Nephron progenitor cell (in vitro differentiated cells): ENCODE measurements at regions not wholly inside any gene's neighbourhood (a gene's known extent, or its start where the extent isn't known, plus 50 kb on each side); places are given as distances from the start of the nearest gene placed in this dataset.

Experiments used
- DNase-seq: peaks from one replicate; pipeline ENCODE4 v3.0.0; 2021
- H3K27ac Mint-ChIP-seq: 2 replicates; pipeline ENCODE4 v1.8.0; 2021; ENCODE audit warnings: mild to moderate bottlenecking, moderate library complexity, mixed read lengths
- H3K27me3 Mint-ChIP-seq: 2 replicates; pipeline ENCODE4 v1.8.0; 2021; ENCODE audit warnings: mild to moderate bottlenecking, low read depth, mixed read lengths; ENCODE audit not compliant: poor library complexity
- H3K36me3 Mint-ChIP-seq: 2 replicates; pipeline ENCODE4 v1.8.0; 2021; ENCODE audit warnings: low read depth, mixed read lengths
- H3K4me1 Mint-ChIP-seq: 2 replicates; pipeline ENCODE4 v1.8.0; 2021; ENCODE audit warnings: mixed read lengths
- H3K4me3 Mint-ChIP-seq: 2 replicates; pipeline ENCODE4 v1.8.0; 2021; ENCODE audit warnings: mild to moderate bottlenecking, moderate library complexity, mixed read lengths
- H3K9me3 Mint-ChIP-seq: 2 replicates; pipeline ENCODE4 v1.8.0; 2021; ENCODE audit warnings: mild to moderate bottlenecking, moderate library complexity, mixed read lengths
- TF ChIP-seq, protein P1 (sequence below): fragments of 200-600 bp; sonication (generic); IDR thresholded peaks from 2 replicates; pipeline ENCODE4 v1.5.0; 2021; ENCODE audit warnings: antibody characterized with exemption

GRCh38 chr6:27771235-27771634 is 141.0 kb downstream of the OR2B2 start:
- TF ChIP-seq, protein P1, sequence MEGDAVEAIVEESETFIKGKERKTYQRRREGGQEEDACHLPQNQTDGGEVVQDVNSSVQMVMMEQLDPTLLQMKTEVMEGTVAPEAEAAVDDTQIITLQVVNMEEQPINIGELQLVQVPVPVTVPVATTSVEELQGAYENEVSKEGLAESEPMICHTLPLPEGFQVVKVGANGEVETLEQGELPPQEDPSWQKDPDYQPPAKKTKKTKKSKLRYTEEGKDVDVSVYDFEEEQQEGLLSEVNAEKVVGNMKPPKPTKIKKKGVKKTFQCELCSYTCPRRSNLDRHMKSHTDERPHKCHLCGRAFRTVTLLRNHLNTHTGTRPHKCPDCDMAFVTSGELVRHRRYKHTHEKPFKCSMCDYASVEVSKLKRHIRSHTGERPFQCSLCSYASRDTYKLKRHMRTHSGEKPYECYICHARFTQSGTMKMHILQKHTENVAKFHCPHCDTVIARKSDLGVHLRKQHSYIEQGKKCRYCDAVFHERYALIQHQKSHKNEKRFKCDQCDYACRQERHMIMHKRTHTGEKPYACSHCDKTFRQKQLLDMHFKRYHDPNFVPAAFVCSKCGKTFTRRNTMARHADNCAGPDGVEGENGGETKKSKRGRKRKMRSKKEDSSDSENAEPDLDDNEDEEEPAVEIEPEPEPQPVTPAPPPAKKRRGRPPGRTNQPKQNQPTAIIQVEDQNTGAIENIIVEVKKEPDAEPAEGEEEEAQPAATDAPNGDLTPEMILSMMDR = no peak
- no peak for DNase-seq
- peaks cover 32% of the 10 kb centered on the region for H3K4me1 Mint-ChIP-seq
- H3K36me3 Mint-ChIP-seq = peaks cover 6% of the 10 kb centered on the region
- peak overlapping the region; percentile 77 for H3K4me3 Mint-ChIP-seq
- H3K27me3 Mint-ChIP-seq = peaks cover 20% of the 10 kb centered on the region
- H3K9me3 Mint-ChIP-seq = peaks cover 25% of the 10 kb centered on the region
- no peak overlapping the region for H3K27ac Mint-ChIP-seq

GRCh38 chr6:27770724-27771123 is 141.5 kb downstream of the OR2B2 start:
- H3K27me3 Mint-ChIP-seq = peaks cover 20% of the 10 kb centered on the region
- peaks cover 32% of the 10 kb centered on the region for H3K4me1 Mint-ChIP-seq
- TF ChIP-seq, protein P1 = no peak
- peaks cover 6% of the 10 kb centered on the region for H3K36me3 Mint-ChIP-seq
- DNase-seq = no peak
- H3K27ac Mint-ChIP-seq = no peak overlapping the region
- peak overlapping the region; percentile 77 for H3K4me3 Mint-ChIP-seq
- peaks cover 22% of the 10 kb centered on the region for H3K9me3 Mint-ChIP-seq

GRCh38 chr6:27768556-27768955 is 143.6 kb downstream of the OR2B2 start:
- peaks cover 7% of the 10 kb centered on the region for H3K9me3 Mint-ChIP-seq
- H3K4me1 Mint-ChIP-seq = peaks cover 39% of the 10 kb centered on the region
- H3K4me3 Mint-ChIP-seq = no peak overlapping the region
- H3K36me3 Mint-ChIP-seq = no peaks in the 10 kb centered on the region
- peaks cover 24% of the 10 kb centered on the region for H3K27me3 Mint-ChIP-seq
- no peak overlapping the region for H3K27ac Mint-ChIP-seq
- TF ChIP-seq, protein P1 = no peak
- no peak for DNase-seq

- no peaks in the 10 kb centered on the region for H3K36me3 Mint-ChIP-seq
- DNase-seq = no peak
- H3K9me3 Mint-ChIP-seq = no peaks in the 10 kb centered on the region
- peaks cover 35% of the 10 kb centered on the region for H3K4me1 Mint-ChIP-seq
- peaks cover 19% of the 10 kb centered on the region for H3K27me3 Mint-ChIP-seq
- H3K4me3 Mint-ChIP-seq = no peak overlapping the region
- H3K27ac Mint-ChIP-seq = no peak overlapping the region
- TF ChIP-seq, protein P1 = no peak
These were observed 144.3 kb downstream of the OR2B2 start for GRCh38 chr6:27767851-27768250.

- Mint-ChIP-seq H3K27me3 (peaks cover 18% of the 10 kb centered on the region), H3K4me3 (no peak overlapping the region), H3K27ac (no peak overlapping the region), H3K36me3 (no peaks in the 10 kb centered on the region), H3K9me3 (no peaks in the 10 kb centered on the region), H3K4me1 (peaks cover 24% of the 10 kb centered on the region)
- no peak for DNase-seq
- TF ChIP-seq, protein P1 = no peak
These were observed 145.8 kb downstream of the OR2B2 start for GRCh38 chr6:27766405-27766804.

DNA sequence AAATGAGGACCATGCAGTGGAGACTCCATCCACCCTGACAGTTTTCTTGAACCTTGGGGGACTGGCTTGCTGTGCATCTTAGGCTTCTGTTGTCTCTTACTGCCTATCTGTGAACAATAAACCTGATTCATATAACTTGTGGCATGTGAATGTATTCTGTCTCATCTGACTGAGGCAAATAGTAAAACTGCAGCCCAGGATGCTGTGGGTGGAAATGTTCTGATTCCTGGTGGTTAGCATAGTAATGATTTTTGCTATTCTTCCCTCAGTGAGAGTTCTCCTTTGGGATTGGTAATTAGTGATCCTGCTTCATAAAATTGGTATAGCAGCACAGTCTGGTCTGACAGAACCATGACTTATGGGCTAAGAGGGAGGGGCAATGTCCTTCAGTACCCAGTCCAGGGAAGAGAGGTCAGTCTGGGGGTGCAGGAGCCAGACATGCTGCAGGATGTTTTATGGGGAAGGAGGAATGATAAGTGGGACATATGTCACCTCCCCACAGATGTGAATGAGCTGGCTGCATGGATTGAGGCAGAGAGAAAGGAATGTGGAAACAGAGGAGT is 147.1 kb downstream of the OR2B2 start:
- Mint-ChIP-seq H3K27me3 (peaks cover 14% of the 10 kb centered on the region), H3K4me1 (peaks cover 24% of the 10 kb centered on the region), H3K27ac (no peak overlapping the region), H3K9me3 (no peaks in the 10 kb centered on the region), H3K36me3 (no peaks in the 10 kb centered on the region), H3K4me3 (no peak overlapping the region)
- DNase-seq = no peak
- TF ChIP-seq, protein P1 = no peak
